Ovary (tissue), 7 donors: ENCODE measurements at regions not wholly inside any gene's neighbourhood (a gene's known extent, or its start where the extent isn't known, plus 50 kb on each side); places are given as distances from the start of the nearest gene placed in this dataset.

ENCODE experiments used
- DNase-seq, 5 donors: peaks; one replicate each; pipeline ENCODE4 v3.0.0-alpha.2; 2019 to 2020
- H3K27ac ChIP-seq, 2 donors: fragments of 200-600 bp; one replicate each; pipeline versions ENCODE4 v1.5.1 to v1.8.0; 2019 to 2022
- H3K27me3 ChIP-seq: fragments of 200-600 bp; one replicate; pipeline ENCODE4 v1.8.0; 2022
- H3K36me3 ChIP-seq: fragments of 200-600 bp; sonication (generic); one replicate; pipeline ENCODE4 v1.5.1; 2019
- H3K4me1 ChIP-seq: one replicate; pipeline ENCODE4 v1.8.1; 2013; ENCODE audit warnings: mild to moderate bottlenecking, moderate library complexity; ENCODE audit not compliant: insufficient read depth
- H3K4me3 ChIP-seq: fragments of 200-600 bp; sonication (generic); one replicate; pipeline ENCODE4 v1.5.1; 2017
- H3K9me3 ChIP-seq, 2 donors: fragments of 200-600 bp in 1 of 2; sonication (generic) in 1 of 2; one replicate each; pipeline versions ENCODE4 v1.5.1 to v1.8.1; 2013 to 2019; ENCODE audit warnings: mild to moderate bottlenecking in 1 of 2, moderate library complexity in 1 of 2
- EP300 ChIP-seq: sonication (generic); formaldehyde crosslinking; IDR thresholded peaks from one replicate; pipeline ENCODE4 v1.6.1; 2017; ENCODE audit warnings: antibody characterized with exemption
- POLR2A ChIP-seq: fragments of 450-650 bp; IDR thresholded peaks from one replicate; pipeline ENCODE4 v1.6.1; 2017; ENCODE audit warnings: antibody characterized with exemption, mild to moderate bottlenecking, moderate library complexity
- WGBS, 3 donors: extraction: QIAGEN DNeasy Blood & Tissue Kit in 1 of 3; methylation state at CpG; one replicate each; pipeline versions ENCODE4 v1.1.5 to v1.1.7; 2013 to 2017; 5-methylcytosine and 5-hydroxymethylcytosine counted together
- intact Hi-C, 4 donors: fragments of 100-400 bp; cut with DNase I; formaldehyde crosslinking; loops; one replicate each; pipeline versions ENCODE4 v1.11.0 to v1.15.1; 2022 to 2023
- TF ChIP-seq, protein P1 (sequence below), 3 donors: fragments of 450-650 bp in 2 of 3; fragments of 200-600 bp in 1 of 3; IDR thresholded peaks; one replicate each; pipeline versions ENCODE4 v1.5.1 to v1.8.0; 2016 to 2022; ENCODE audit warnings: antibody characterized with exemption in 3 of 3, mild to moderate bottlenecking in 1 of 3
- donor health status: DM: no; HTN: no; CAD: no; lungs with moderate emphysema.
- donor health status: DM: no; HTN: no; CAD: no.
- donor health status: Bipolar disorder and iron deficiency.
- donor health status: DM: no; HTN: no; CAD: no.
- donor health status: DM: yes; HTN: yes; CAD: no.

DNA sequence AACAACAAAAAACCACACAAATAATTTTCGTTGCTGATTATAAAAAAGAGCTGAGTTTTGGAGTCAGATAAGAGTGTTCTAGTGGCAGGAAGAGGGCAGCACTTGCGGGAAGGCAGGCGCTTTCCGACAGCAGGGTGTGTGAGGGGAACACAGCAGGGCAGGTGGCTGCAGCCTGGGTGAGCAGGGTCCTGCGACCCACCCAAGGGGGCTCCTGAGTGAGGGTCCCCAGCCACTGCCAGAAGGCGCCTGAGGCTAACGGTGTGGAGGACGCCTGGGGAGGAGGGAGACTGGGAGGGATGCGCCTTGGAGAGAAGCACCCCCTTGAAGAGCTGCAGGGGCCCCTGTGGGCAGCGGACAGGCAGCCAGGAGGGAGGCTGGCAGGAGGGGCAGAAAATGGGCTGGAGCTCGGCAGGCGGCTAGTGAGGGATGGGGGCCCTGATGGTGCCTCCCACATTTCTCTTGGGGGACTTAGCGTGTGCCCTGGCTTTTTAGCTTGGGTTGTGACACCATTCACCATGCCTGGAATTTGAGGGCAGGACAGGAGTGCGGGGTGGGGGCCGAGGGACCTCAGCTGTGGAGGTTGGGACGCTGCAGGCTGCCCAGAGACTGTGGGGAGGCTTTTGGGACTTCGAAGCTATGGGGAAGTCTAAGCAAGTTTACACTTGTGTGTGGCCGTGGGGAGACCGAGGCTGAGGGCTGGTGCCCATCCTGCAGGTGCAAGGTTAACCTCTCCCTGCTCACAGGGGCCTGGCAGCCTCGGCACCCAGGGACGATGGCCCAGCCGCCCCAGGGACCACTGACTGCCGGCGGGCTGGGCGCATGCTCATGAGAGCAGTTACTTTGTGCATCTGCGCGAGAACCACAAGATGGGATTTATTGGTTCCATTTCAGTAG, 111.4 kb downstream of the SIK1 start:
- peak in 1 of 5 donors; percentile 20 for DNase-seq
- Histone ChIP-seq H3K4me3 (no peak overlapping the region), H3K9me3 (no peaks in the 10 kb centered on the region), H3K4me1 (no peaks in the 10 kb centered on the region), H3K27me3 (no peaks in the 10 kb centered on the region), H3K36me3 (no peaks in the 10 kb centered on the region), H3K27ac (no peak overlapping the region)
- WGBS, 3 donors: 68 to 77% (median 73%) methylated on average over 27 of the region's 27 CpGs
- intact Hi-C loops: no loop called here
- TF ChIP-seq, protein P1, sequence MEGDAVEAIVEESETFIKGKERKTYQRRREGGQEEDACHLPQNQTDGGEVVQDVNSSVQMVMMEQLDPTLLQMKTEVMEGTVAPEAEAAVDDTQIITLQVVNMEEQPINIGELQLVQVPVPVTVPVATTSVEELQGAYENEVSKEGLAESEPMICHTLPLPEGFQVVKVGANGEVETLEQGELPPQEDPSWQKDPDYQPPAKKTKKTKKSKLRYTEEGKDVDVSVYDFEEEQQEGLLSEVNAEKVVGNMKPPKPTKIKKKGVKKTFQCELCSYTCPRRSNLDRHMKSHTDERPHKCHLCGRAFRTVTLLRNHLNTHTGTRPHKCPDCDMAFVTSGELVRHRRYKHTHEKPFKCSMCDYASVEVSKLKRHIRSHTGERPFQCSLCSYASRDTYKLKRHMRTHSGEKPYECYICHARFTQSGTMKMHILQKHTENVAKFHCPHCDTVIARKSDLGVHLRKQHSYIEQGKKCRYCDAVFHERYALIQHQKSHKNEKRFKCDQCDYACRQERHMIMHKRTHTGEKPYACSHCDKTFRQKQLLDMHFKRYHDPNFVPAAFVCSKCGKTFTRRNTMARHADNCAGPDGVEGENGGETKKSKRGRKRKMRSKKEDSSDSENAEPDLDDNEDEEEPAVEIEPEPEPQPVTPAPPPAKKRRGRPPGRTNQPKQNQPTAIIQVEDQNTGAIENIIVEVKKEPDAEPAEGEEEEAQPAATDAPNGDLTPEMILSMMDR (IDR thresholded peaks at IDR 0.05): no peak
- TF ChIP-seq EP300: no peak
- no peak for TF ChIP-seq POLR2A

DNA sequence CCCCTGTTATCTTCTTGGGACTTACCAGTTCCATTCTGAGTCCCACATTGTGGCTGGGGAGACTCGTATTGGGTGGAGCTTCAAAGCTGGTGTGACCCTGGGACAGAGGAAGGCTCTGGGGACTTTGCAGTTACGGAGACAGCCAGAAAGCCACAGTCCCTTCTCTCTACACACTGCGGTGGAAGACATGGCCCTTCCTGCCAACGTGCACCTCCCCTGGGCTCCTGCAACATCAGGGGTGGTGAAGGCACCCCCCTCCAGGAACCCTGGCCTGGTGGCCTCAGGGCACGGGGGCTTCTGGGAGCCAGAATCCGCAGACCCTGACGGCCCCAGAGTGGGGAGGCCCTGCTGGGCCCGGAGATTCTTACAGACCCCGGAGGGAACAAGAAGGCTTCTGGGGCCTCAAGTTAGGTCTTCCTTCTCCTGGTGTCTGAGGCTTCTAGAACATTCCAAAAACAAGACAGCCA, 113.0 kb downstream of the SIK1 start:
- H3K27me3 ChIP-seq: no peaks in the 10 kb centered on the region
- WGBS, 3 donors: 84 to 90% (median 86%) methylated on average over 9 of the region's 9 CpGs
- no peaks in the 10 kb centered on the region for H3K9me3 ChIP-seq
- H3K27ac ChIP-seq: no peak overlapping the region
- no peak overlapping the region for H3K4me3 ChIP-seq
- H3K36me3 ChIP-seq: no peaks in the 10 kb centered on the region
- H3K4me1 ChIP-seq: peaks cover 3% of the 10 kb centered on the region
- TF ChIP-seq POLR2A: no peak
- TF ChIP-seq EP300: no peak
- TF ChIP-seq, protein P1 (IDR thresholded peaks at IDR 0.05): no peak
- intact Hi-C loops: no loop called here
- DNase-seq: peak in 1 of 5 donors; percentile 16

DNA sequence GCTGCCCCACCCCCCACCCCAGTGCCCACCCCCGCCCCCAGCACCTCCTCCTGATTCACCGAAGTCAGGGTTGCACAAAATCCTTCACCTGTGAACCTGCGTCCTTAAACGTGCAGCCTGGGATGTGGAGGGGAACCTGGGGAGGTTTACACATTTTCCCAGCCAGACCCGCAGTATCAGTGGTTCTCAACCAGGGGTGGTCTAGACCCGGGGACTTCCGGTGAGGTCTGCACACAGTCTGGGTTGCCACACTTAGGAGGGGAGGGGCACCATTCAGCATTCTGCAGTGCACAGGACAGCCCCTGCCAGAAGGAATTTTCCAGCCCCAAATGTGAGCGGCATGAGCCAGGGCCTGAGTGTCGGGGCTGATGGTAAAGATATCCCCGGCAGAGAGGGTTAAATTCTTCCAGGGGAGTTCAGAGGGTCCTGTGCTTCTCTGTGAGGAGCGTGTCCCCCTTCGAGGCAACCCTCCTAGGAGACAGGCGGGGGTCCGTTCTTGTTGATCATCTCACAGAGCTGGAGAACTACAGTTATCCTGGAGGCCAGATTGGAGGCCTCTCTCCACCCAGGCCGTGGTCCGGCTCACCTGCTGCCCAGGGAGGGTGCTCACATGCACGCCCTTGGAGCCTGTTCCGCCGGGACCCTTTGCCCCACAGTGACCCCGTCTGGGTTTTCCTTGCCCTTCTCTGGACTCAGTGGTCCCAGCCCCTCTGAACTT, 113.6 kb downstream of the SIK1 start:
- TF ChIP-seq, protein P1 (IDR thresholded peaks at IDR 0.05): no peak
- TF ChIP-seq POLR2A (no peak), EP300 (no peak)
- Histone ChIP-seq H3K9me3 (no peaks in the 10 kb centered on the region), H3K27ac (no peak overlapping the region), H3K27me3 (no peaks in the 10 kb centered on the region), H3K4me1 (peaks cover 5% of the 10 kb centered on the region), H3K36me3 (no peaks in the 10 kb centered on the region), H3K4me3 (no peak overlapping the region)
- intact Hi-C loops: no loop called here
- 81 to 87% (median 83%) methylated on average over 19 to 20 of the region's 20 CpGs for WGBS, 3 donors
- peak in 1 of 5 donors; percentile 16 for DNase-seq

- 85 to 90% (median 89%) methylated on average over 6 of the region's 6 CpGs for WGBS, 3 donors
- no peaks in the 10 kb centered on the region for H3K36me3 ChIP-seq
- H3K27ac ChIP-seq: no peak overlapping the region
- H3K4me1 ChIP-seq: peaks cover 8% of the 10 kb centered on the region
- TF ChIP-seq POLR2A: no peak
- TF ChIP-seq, protein P1 (IDR thresholded peaks at IDR 0.05): no peak
- no peak for TF ChIP-seq EP300
- H3K9me3 ChIP-seq: no peaks in the 10 kb centered on the region
- H3K4me3 ChIP-seq: no peak overlapping the region
- intact Hi-C loops: no loop called here
- no peaks in the 10 kb centered on the region for H3K27me3 ChIP-seq
- peak in 1 of 5 donors; percentile 20 for DNase-seq
These were observed 114.2 kb downstream of the SIK1 start for GRCh38 chr21:43312751-43313169.
